Endothelial cell (in vitro differentiated cells): ENCODE measurements at regions not wholly inside any gene's neighbourhood (a gene's known extent, or its start where the extent isn't known, plus 50 kb on each side); places are given as distances from the start of the nearest gene placed in this dataset.
"Not testable (repeated sequence)": the region's sequence is repeated elsewhere in the genome, so short reads cannot be mapped to it uniquely, and the experiment has no call there.

ENCODE experiments used
- DNase-seq: peaks from one replicate; pipeline ENCODE4 v3.0.0; 2021; ENCODE audit warnings: low spot score
- H3K27ac Mint-ChIP-seq: one replicate; pipeline ENCODE4 v1.8.0; 2021; ENCODE audit warnings: mixed read lengths, inconsistent platforms; ENCODE audit not compliant: unreplicated experiment
- H3K27me3 Mint-ChIP-seq: one replicate; pipeline ENCODE4 v1.8.0; 2021; ENCODE audit warnings: mild to moderate bottlenecking, moderate library complexity, mixed read lengths, inconsistent platforms; ENCODE audit not compliant: unreplicated experiment
- H3K36me3 Mint-ChIP-seq: one replicate; pipeline ENCODE4 v1.8.0; 2021; ENCODE audit warnings: mild to moderate bottlenecking, low read depth, mixed read lengths, inconsistent platforms; ENCODE audit not compliant: unreplicated experiment
- H3K4me1 Mint-ChIP-seq: one replicate; pipeline ENCODE4 v1.8.0; 2021; ENCODE audit warnings: mild to moderate bottlenecking, mixed read lengths, inconsistent platforms; ENCODE audit not compliant: unreplicated experiment
- H3K4me3 Mint-ChIP-seq: one replicate; pipeline ENCODE4 v1.8.0; 2021; ENCODE audit warnings: mild to moderate bottlenecking, mixed read lengths, inconsistent platforms; ENCODE audit not compliant: unreplicated experiment
- H3K9me3 Mint-ChIP-seq: one replicate; pipeline ENCODE4 v1.8.0; 2021; ENCODE audit warnings: mixed read lengths, inconsistent platforms; ENCODE audit not compliant: unreplicated experiment
- CTCF ChIP-seq: fragments of 200-600 bp; sonication (generic); IDR thresholded peaks from one replicate; pipeline ENCODE4 v1.5.0; 2021; ENCODE audit warnings: antibody characterized with exemption; ENCODE audit not compliant: unreplicated experiment

DNA sequence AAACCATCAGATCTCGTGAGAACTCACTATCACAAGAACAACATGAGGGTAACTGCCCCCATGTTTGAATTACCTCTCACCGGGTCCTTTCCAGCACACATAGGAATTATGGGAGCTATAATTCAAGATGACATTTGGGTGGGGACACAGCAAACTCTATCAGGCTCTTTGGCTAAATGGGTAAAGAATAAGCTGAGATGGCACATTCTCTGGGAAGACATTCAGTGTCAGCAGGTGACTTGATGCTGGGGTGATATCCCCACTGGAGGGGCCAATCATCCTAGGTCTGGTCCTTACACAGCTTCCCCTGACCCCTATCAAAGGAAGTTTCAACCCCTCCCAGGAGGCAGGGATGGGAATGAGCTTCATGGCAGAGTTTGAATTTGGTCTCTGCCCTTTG lies 664.0 kb upstream of the EEF2KMT start:
- DNase-seq: no peak
- Mint-ChIP-seq H3K36me3 (peaks cover 3% of the 10 kb centered on the region), H3K27me3 (peaks cover 3% of the 10 kb centered on the region), H3K4me3 (no peak overlapping the region), H3K27ac (no peak overlapping the region), H3K9me3 (no peaks in the 10 kb centered on the region), H3K4me1 (no peaks in the 10 kb centered on the region)
- TF ChIP-seq CTCF: no peak

DNA sequence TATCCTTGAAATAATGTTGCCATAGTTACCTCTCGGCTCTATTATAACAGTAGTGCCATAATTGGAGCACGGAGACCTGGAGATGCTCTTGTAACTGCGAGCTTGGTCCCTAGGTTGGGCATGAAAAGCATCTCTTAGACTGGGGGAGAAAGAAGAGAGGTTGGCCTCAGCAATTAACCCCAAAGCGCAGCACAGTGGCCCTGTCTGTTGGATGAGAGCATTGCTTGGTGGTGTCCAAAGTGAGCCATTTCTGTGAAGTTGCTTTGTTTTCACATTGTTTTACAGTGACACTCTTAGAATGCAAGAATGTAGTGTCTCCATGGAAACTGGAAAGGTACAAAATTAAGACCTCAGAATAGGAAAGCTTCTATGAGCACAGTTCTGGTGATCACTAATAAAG lies 660.7 kb upstream of the EEF2KMT start:
- peaks cover 1% of the 10 kb centered on the region for H3K27me3 Mint-ChIP-seq

GRCh38 chr16:5756969-5757368 lies 659.4 kb upstream of the EEF2KMT start:
- H3K4me3 Mint-ChIP-seq: no peak overlapping the region
- H3K27ac Mint-ChIP-seq: no peak overlapping the region
- H3K36me3 Mint-ChIP-seq: no peaks in the 10 kb centered on the region
- DNase-seq: peak; percentile 6
- no peaks in the 10 kb centered on the region for H3K4me1 Mint-ChIP-seq
- no peak for TF ChIP-seq CTCF
- H3K9me3 Mint-ChIP-seq: no peaks in the 10 kb centered on the region
- H3K27me3 Mint-ChIP-seq: peaks cover 1% of the 10 kb centered on the region

More for the DNA sequence above, 660.7 kb upstream of the EEF2KMT start:
- Mint-ChIP-seq H3K27ac (no peak overlapping the region), H3K36me3 (no peaks in the 10 kb centered on the region), H3K4me1 (no peaks in the 10 kb centered on the region), H3K9me3 (no peaks in the 10 kb centered on the region), H3K4me3 (no peak overlapping the region)
- TF ChIP-seq CTCF: no peak
- DNase-seq: no peak

DNA sequence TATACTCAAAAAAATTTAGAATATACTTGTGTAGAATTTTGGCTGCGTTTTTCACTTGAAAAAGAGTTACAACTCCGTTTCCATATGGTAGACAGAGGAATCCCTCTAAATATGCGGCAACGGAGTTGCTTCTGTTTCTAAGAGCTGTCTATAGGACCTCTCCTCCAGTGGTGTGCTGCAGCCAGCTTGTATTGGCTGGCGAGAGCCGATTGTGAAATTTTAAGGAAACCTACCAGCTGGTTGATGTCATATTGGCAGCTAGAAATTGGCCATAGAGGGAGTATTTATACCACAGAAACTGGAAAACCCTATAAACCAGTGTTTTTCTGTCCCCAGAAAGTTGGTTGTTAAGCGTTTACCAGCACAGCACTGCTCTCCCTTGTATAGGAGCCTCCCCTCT lies 655.8 kb upstream of the EEF2KMT start:
- H3K27me3 Mint-ChIP-seq: peaks cover 1% of the 10 kb centered on the region
- DNase-seq: no peak
- H3K27ac Mint-ChIP-seq: no peak overlapping the region
- TF ChIP-seq CTCF: no peak
- H3K36me3 Mint-ChIP-seq: no peaks in the 10 kb centered on the region
- H3K4me3 Mint-ChIP-seq: no peak overlapping the region
- no peaks in the 10 kb centered on the region for H3K9me3 Mint-ChIP-seq
- H3K4me1 Mint-ChIP-seq: no peaks in the 10 kb centered on the region

- DNase-seq: no peak
- H3K36me3 Mint-ChIP-seq: no peaks in the 10 kb centered on the region
- no peak for TF ChIP-seq CTCF
- H3K4me1 Mint-ChIP-seq: no peaks in the 10 kb centered on the region
- H3K27me3 Mint-ChIP-seq: no peaks in the 10 kb centered on the region
- no peaks in the 10 kb centered on the region for H3K9me3 Mint-ChIP-seq
- H3K27ac Mint-ChIP-seq: no peak overlapping the region
- H3K4me3 Mint-ChIP-seq: no peak overlapping the region
These were observed 653.6 kb upstream of the EEF2KMT start for GRCh38 chr16:5751216-5751615.

DNA sequence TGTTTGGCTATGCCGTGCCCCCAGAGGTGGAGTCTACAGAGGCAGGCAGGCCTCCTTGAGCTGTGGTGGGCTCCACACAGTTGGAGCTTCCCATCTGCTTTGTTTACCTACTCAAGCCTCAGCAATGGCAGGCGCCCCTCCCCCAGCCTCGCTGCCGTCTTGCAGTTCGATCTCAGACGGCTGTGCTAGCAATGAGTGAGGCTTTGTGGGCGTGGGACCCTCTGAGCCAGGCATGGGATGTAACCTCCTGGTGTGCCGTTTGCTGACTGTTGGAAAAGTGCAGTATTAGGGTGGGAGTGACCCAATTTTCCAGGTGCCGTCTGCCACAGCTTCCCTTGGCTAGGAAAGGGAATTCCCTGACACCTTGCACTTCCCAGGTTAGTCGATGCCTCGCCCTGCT lies 652.8 kb upstream of the EEF2KMT start:
- H3K4me3 Mint-ChIP-seq, H3K27ac Mint-ChIP-seq, H3K9me3 Mint-ChIP-seq, DNase-seq, H3K36me3 Mint-ChIP-seq, H3K27me3 Mint-ChIP-seq, H3K4me1 Mint-ChIP-seq: not testable (repeated sequence)
